Gastroesophageal sphincter (tissue), 3 donors: ENCODE measurements at regions not wholly inside any gene's neighbourhood (a gene's known extent, or its start where the extent isn't known, plus 50 kb on each side); places are given as distances from the start of the nearest gene placed in this dataset.

Experiments used
- POLR2A ChIP-seq, 2 donors: fragments of 450-650 bp; IDR thresholded peaks; one replicate each; pipeline ENCODE4 v1.6.1; 2017; ENCODE audit warnings: antibody characterized with exemption in 2 of 2, mild to moderate bottlenecking in 2 of 2, moderate library complexity in 1 of 2
- TF ChIP-seq, protein P1 (sequence below), 4 experiments: fragments of 200-600 bp in 2 of 4; fragments of 450-650 bp in 2 of 4; sonication (generic) in 1 of 4; IDR thresholded peaks; one replicate each; pipeline ENCODE4 v1.5.1; 2017 to 2019; ENCODE audit warnings: antibody characterized with exemption in 4 of 4, mild to moderate bottlenecking in 2 of 4, moderate library complexity in 2 of 4

DNA sequence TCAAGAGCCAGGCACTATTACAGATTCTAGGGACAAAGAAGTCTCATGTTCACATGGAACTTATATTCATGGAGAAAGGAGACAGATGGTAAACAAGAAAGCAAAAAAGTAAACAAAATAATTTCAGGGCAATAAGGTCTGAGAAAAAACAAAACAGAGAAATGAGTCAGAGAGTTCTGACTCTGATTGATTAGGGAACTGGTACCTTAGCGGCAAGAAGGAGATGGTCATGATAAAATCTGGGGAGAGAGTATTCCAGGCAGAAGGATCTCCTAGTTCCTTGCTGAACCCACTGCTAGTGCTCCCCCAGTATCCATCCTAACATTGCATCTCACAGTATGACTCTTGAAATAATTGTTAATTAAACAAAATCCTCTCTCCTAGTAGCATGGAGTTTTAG, 161.8 kb upstream of the KLF7 start:
- TF ChIP-seq, protein P1, sequence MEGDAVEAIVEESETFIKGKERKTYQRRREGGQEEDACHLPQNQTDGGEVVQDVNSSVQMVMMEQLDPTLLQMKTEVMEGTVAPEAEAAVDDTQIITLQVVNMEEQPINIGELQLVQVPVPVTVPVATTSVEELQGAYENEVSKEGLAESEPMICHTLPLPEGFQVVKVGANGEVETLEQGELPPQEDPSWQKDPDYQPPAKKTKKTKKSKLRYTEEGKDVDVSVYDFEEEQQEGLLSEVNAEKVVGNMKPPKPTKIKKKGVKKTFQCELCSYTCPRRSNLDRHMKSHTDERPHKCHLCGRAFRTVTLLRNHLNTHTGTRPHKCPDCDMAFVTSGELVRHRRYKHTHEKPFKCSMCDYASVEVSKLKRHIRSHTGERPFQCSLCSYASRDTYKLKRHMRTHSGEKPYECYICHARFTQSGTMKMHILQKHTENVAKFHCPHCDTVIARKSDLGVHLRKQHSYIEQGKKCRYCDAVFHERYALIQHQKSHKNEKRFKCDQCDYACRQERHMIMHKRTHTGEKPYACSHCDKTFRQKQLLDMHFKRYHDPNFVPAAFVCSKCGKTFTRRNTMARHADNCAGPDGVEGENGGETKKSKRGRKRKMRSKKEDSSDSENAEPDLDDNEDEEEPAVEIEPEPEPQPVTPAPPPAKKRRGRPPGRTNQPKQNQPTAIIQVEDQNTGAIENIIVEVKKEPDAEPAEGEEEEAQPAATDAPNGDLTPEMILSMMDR (IDR thresholded peaks at IDR 0.05): no peak
- TF ChIP-seq POLR2A (IDR thresholded peaks at IDR 0.05): no peak
